Mucosa of stomach (tissue), 1 donor: ENCODE measurements at regions not wholly inside any gene's neighbourhood (a gene's known extent, or its start where the extent isn't known, plus 50 kb on each side); places are given as distances from the start of the nearest gene placed in this dataset.

ENCODE experiments used
- H3K27me3 ChIP-seq: one replicate; pipeline ENCODE4 v1.7.0; 2013; ENCODE audit warnings: mild to moderate bottlenecking, low read length; ENCODE audit not compliant: control insufficient read depth, insufficient read depth
- H3K36me3 ChIP-seq: one replicate; pipeline ENCODE4 v1.7.0; 2013; ENCODE audit warnings: low read length; ENCODE audit not compliant: control insufficient read depth, insufficient read depth
- H3K4me1 ChIP-seq: one replicate; pipeline ENCODE4 v1.7.0; 2013; ENCODE audit warnings: mild to moderate bottlenecking, low read length; ENCODE audit not compliant: control insufficient read depth, insufficient read depth
- H3K4me3 ChIP-seq: one replicate; pipeline ENCODE4 v1.7.0; 2013; ENCODE audit warnings: low read length
- H3K9ac ChIP-seq: one replicate; pipeline ENCODE4 v1.7.0; 2013; ENCODE audit warnings: mild to moderate bottlenecking, low read length, moderate library complexity
- H3K9me3 ChIP-seq: one replicate; pipeline ENCODE4 v1.7.0; 2013; ENCODE audit warnings: mild to moderate bottlenecking, low read length, moderate library complexity; ENCODE audit not compliant: control insufficient read depth
- donor health status: Pancreatic carcinoma.

GRCh38 chr2:146024212-146024743, 1504.4 kb upstream of the ZEB2 start:
- no peak overlapping the region for H3K4me3 ChIP-seq
- no peaks in the 10 kb centered on the region for H3K27me3 ChIP-seq
- no peak overlapping the region for H3K9ac ChIP-seq
- H3K9me3 ChIP-seq = no peaks in the 10 kb centered on the region
- no peaks in the 10 kb centered on the region for H3K4me1 ChIP-seq
- no peaks in the 10 kb centered on the region for H3K36me3 ChIP-seq

- Histone ChIP-seq H3K4me3 (no peak overlapping the region), H3K27me3 (no peaks in the 10 kb centered on the region), H3K9ac (no peak overlapping the region), H3K36me3 (no peaks in the 10 kb centered on the region), H3K9me3 (no peaks in the 10 kb centered on the region), H3K4me1 (no peaks in the 10 kb centered on the region)
These were observed 1484.5 kb upstream of the ZEB2 start for GRCh38 chr2:146004462-146004861.

- no peaks in the 10 kb centered on the region for H3K27me3 ChIP-seq
- no peaks in the 10 kb centered on the region for H3K36me3 ChIP-seq
- no peaks in the 10 kb centered on the region for H3K4me1 ChIP-seq
- no peak overlapping the region for H3K4me3 ChIP-seq
- H3K9ac ChIP-seq = no peak overlapping the region
- H3K9me3 ChIP-seq = no peaks in the 10 kb centered on the region
These were observed 1483.4 kb upstream of the ZEB2 start for GRCh38 chr2:146003337-146003736.

GRCh38 chr2:145994910-145995309, 1475.0 kb upstream of the ZEB2 start:
- Histone ChIP-seq H3K27me3 (no peaks in the 10 kb centered on the region), H3K4me3 (no peak overlapping the region), H3K4me1 (no peaks in the 10 kb centered on the region), H3K9ac (no peak overlapping the region), H3K36me3 (no peaks in the 10 kb centered on the region), H3K9me3 (no peaks in the 10 kb centered on the region)

GRCh38 chr2:145992572-145992971, 1472.7 kb upstream of the ZEB2 start:
- H3K9me3 ChIP-seq = no peaks in the 10 kb centered on the region
- H3K27me3 ChIP-seq = no peaks in the 10 kb centered on the region
- H3K4me1 ChIP-seq = no peaks in the 10 kb centered on the region
- H3K36me3 ChIP-seq = no peaks in the 10 kb centered on the region
- no peak overlapping the region for H3K4me3 ChIP-seq
- no peak overlapping the region for H3K9ac ChIP-seq

- Histone ChIP-seq H3K9me3 (no peaks in the 10 kb centered on the region), H3K9ac (no peak overlapping the region), H3K4me1 (peaks cover 6% of the 10 kb centered on the region), H3K27me3 (no peaks in the 10 kb centered on the region), H3K36me3 (no peaks in the 10 kb centered on the region), H3K4me3 (no peak overlapping the region)
These were observed 1467.9 kb upstream of the ZEB2 start for GRCh38 chr2:145987793-145988192.

- Histone ChIP-seq H3K4me1 (peaks cover 6% of the 10 kb centered on the region), H3K4me3 (no peak overlapping the region), H3K36me3 (no peaks in the 10 kb centered on the region), H3K9me3 (no peaks in the 10 kb centered on the region), H3K27me3 (no peaks in the 10 kb centered on the region), H3K9ac (no peak overlapping the region)
These were observed 1465.6 kb upstream of the ZEB2 start for GRCh38 chr2:145985517-145985916.

GRCh38 chr2:145984580-145984979, 1464.7 kb upstream of the ZEB2 start:
- Histone ChIP-seq H3K27me3 (no peaks in the 10 kb centered on the region), H3K36me3 (no peaks in the 10 kb centered on the region), H3K9ac (no peak overlapping the region), H3K4me1 (peaks cover 6% of the 10 kb centered on the region), H3K9me3 (no peaks in the 10 kb centered on the region), H3K4me3 (no peak overlapping the region)

GRCh38 chr2:145980318-145980717, 1460.4 kb upstream of the ZEB2 start:
- no peak overlapping the region for H3K9ac ChIP-seq
- H3K27me3 ChIP-seq = no peaks in the 10 kb centered on the region
- H3K36me3 ChIP-seq = no peaks in the 10 kb centered on the region
- H3K4me1 ChIP-seq = peaks cover 6% of the 10 kb centered on the region
- H3K4me3 ChIP-seq = no peak overlapping the region
- H3K9me3 ChIP-seq = no peaks in the 10 kb centered on the region

GRCh38 chr2:145975406-145975805, 1455.5 kb upstream of the ZEB2 start:
- no peaks in the 10 kb centered on the region for H3K4me1 ChIP-seq
- H3K9me3 ChIP-seq = no peaks in the 10 kb centered on the region
- no peak overlapping the region for H3K9ac ChIP-seq
- no peaks in the 10 kb centered on the region for H3K36me3 ChIP-seq
- H3K27me3 ChIP-seq = no peaks in the 10 kb centered on the region
- no peak overlapping the region for H3K4me3 ChIP-seq

GRCh38 chr2:145961846-145962245, 1441.9 kb upstream of the ZEB2 start:
- Histone ChIP-seq H3K9ac (no peak overlapping the region), H3K27me3 (no peaks in the 10 kb centered on the region), H3K9me3 (no peaks in the 10 kb centered on the region), H3K4me1 (no peaks in the 10 kb centered on the region), H3K4me3 (no peak overlapping the region), H3K36me3 (no peaks in the 10 kb centered on the region)

GRCh38 chr2:145960479-145961163, 1440.7 kb upstream of the ZEB2 start:
- Histone ChIP-seq H3K9me3 (no peaks in the 10 kb centered on the region), H3K9ac (no peak overlapping the region), H3K4me3 (no peak overlapping the region), H3K36me3 (no peaks in the 10 kb centered on the region), H3K27me3 (no peaks in the 10 kb centered on the region), H3K4me1 (no peaks in the 10 kb centered on the region)

GRCh38 chr2:145958611-145959010, 1438.7 kb upstream of the ZEB2 start:
- no peak overlapping the region for H3K9ac ChIP-seq
- no peaks in the 10 kb centered on the region for H3K4me1 ChIP-seq
- no peaks in the 10 kb centered on the region for H3K36me3 ChIP-seq
- H3K27me3 ChIP-seq = no peaks in the 10 kb centered on the region
- no peaks in the 10 kb centered on the region for H3K9me3 ChIP-seq
- no peak overlapping the region for H3K4me3 ChIP-seq
